Occipital lobe (tissue), 2 donors: ENCODE measurements at regions not wholly inside any gene's neighbourhood (a gene's known extent, or its start where the extent isn't known, plus 50 kb on each side); places are given as distances from the start of the nearest gene placed in this dataset. TPM values are rescaled to one million over a fixed set of nuclear protein-coding genes. Genes with fewer than 3 reads are reported as not detected.

Experiments used
- DNase-seq: peaks from one replicate; lab custom pipeline; 2025; lab: John Stamatoyannopoulos, UW
- small RNA-seq: library from RNA; depleted of rRNA; stranded (forward); fragments of <200 nt; gene quantifications from one replicate; pipeline ENCODE3, GENCODE V24; 2014

DNA sequence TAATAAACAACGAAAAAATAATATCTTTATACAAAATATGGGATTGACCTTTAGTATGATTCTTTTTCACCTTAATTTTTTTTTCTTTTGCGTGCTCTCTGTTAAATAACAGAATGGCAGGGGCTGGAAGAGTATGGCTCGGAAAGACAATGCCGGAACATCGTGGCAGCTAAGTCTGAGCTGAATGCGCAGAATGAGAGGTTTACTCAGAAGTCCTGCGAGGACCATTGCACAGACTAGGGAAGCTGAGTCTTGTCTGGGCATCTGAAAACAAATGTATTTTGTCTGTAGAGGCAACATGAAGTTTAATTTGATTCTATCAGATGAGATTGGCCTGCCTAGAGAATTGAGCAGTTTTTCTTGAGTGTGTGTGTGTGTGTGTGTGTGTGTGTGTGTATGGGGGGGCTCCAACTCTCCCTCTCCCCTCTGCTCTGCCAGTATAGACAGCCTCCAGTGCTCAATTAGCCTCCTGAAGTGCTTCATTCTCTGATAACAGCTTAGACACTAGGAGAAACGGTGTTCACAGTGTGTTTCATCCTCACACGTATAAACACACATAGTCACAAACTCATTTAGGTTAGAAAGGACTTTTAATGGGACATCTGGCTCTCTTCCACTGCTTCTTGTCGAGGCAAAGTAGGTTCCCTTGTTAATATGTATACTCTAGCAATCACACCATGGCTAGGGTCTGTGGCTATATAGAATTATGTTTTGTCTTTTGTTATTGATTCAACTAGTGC, 244.3 kb upstream of the SORL1-AS1 start:
- no peak for DNase-seq

DNA sequence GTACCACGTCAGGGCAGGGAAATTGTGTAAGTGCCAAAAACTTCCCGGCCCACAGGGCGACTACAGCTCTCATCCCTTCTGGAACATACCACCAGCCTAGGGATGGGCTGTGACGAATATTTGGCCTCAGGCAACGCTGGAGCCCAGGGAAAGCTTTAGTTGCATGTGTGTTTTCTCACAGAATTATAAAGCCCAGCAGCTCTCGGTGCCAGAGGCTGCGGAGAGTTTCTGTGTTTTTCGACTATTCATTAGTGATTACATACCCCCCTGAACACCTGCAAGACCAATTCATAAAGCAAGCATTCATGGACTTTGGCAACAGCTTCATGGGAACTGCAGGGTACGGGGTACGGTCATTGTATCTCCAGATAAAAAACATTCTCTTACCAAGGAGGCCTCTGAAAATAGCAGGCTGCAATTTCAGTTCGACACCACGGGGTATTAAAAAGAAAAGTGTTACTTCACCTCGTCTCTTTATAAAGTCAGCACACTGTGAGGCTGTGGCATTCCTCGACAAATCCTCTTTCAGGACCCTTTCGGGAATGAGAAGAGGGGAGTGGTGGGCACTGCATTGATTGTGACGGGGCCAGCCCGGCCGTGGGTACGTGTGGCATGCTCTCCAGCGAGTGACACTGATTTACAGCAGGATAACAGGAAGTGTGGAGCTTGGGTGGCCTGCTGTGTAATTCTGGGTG, 243.6 kb upstream of the SORL1-AS1 start:
- peak; percentile 48 for DNase-seq

DNA sequence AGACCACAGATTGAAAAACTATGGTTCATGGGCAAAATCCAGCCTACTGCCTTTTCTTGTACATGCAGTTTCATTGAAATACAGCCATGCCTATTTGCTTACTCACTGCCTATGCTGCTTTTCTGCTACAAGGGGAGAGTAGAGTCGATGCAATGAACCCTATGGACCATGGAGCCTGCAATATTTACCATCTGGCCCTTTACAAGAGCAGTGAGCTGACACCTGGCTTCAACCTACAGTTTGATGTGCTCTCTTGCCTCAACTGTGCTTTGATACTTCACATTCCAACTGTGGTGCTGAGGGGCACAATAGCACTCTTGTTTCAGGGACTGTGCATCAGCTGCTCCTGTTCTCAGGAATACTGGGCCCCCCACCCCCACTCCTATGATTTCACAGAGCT, 239.5 kb upstream of the SORL1-AS1 start:
- DNase-seq = no peak

DNA sequence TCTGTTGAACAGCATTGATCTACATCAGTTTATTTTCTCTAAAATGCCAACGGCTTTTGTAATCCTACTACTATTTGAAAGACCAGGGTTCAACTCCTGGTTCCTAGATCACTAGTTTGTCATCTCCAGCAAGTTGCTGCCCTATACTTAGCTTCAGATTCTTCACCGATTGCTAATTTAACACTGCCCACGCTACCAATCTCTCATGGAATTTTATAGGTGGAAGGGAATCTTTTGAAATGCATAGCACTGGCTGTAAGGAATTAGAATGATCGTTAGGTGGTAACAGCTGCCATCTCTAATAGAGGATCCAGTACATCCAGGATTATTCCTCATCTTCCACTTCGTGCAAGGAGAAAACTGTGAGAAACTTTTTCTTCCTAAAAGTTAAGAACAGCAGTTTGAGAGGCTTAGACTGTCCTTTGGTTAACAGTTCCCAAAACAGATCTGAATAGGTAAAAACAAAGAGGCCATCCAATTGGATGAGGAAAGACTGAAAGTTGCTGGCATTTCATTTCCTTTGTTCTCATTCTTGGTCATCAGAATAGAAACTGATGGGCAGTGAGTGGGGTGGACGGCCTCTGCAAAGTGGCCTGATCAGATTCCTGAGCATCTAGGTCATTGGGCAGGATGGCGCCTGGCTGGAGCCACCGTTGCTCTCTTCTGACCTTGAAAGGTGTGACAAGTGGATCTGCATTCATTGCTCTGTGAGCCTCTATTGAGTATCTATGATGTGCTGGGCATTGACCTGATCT, 236.3 kb upstream of the SORL1-AS1 start:
- DNase-seq = no peak

DNA sequence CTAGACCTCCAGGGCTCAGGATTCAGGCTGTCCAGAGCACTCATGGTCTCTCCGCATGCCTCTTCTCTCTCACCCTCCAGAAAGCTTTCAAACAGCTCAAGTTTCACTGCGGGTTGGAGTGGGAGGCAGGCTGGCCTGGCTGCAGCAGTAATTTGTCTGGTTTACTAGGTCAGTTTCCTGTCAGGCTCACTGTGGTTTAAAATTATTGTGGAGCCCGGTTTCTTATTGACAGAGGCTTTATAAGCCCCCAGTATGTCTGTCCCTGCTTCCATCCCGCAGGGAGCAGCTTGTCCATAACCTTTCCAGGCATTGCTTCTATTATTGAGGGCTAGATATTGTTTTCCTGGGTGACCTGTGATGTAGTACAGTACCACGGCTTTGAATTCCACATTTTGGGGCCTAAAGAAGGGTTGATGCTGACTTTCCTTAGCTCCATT, 235.3 kb upstream of the SORL1-AS1 start:
- DNase-seq = no peak

DNA sequence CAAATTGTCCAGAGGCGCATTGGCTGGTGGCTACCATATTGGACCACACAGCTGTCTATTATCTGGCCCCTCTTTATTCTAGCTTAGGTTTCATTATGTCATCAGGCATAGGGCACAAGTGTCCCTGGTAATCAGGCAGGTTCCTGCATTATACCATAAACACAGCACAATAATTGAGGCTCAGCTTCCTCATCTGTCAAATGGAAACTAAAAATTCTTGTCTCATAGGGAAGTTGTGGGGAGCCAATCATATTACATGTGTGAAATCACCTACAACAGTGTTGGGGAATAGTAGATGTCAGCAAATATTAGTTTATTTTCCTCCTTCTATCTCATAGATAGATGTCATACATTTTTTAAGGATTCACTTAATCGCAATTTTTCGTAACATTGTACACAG, 231.0 kb upstream of the SORL1-AS1 start:
- DNase-seq = no peak

Small RNA genes lying in the stretch of these regions (small RNA-seq; reads per million reads assigned to genes)
- gene RNU6-256P = not detected
